ENCODE measurements at regions not wholly inside any gene's neighbourhood (a gene's known extent, or its start where the extent isn't known, plus 50 kb on each side); places are given as distances from the start of the nearest gene placed in this dataset.

DNA sequence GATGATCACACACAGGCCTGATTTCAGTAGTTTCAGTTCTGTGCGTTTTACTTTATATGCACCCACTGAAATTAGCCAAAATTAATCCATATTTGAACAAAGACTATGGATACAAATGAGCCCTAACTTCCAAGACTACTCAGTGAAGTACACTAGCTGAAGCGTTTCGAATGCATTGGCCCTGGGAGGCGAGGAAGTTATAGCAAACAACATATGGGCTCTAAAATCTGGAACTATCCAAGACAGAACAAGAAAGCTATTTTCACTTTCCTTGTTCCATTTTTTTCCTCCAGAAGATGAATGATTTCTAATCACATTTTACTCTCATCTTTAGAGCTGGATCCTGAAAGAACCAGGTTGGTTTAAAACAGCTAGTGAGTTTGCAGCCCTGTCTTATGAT lies 399.4 kb upstream of the HNRNPA3 start:
- Histone ChIP-seq H3K4me3 (ENCODE audit: low read depth in 2 of 2, low read length in 2 of 2) (no peak overlapping the region), H3K9me3 (ENCODE audit: control insufficient read depth, insufficient read depth, low read depth, low read length) (no peaks in the 10 kb centered on the region), H3K4me1 (ENCODE audit: control insufficient read depth, insufficient read depth, low read length) (no peaks in the 10 kb centered on the region), H3K27ac (ENCODE audit: low read length) (no peak overlapping the region), H3K27me3 (ENCODE audit: control insufficient read depth, insufficient read depth, low read length) (no peaks in the 10 kb centered on the region), H3K36me3 (ENCODE audit: control insufficient read depth, insufficient read depth, low read length) (no peaks in the 10 kb centered on the region)
- DNase-seq (ENCODE audit: low read depth, low spot score) = no peak
- in situ Hi-C loops (cut with HindIII; ENCODE audit: low pct_unique_long_range_greater_than_20kb, low sequenced_read_pairs) = no loop called here
- CTCF ChIA-PET = no interaction called here
- intact Hi-C loops (cut with micrococcal nuclease; ENCODE audit: unreplicated experiment) = loop anchor here (5.0 to 10.0 kb wide), 3 partner anchors 128 to 688 kb away; partner anchors contain the start of genes HOXD8 and HOXD9
- no peak for ATAC-seq
- TF ChIP-seq TCF7L2 (IDR thresholded peaks at IDR 0.05; ENCODE audit: low read depth, low read length) (no peak), SIN3A (IDR thresholded peaks at IDR 0.05; ENCODE audit: borderline replicate concordance, insufficient read depth, low read depth, low read length) (no peak), POLR2AphosphoS5 (IDR thresholded peaks at IDR 0.05; ENCODE audit: low read depth, low read length) (no peak)
- TF ChIP-seq, protein P1, sequence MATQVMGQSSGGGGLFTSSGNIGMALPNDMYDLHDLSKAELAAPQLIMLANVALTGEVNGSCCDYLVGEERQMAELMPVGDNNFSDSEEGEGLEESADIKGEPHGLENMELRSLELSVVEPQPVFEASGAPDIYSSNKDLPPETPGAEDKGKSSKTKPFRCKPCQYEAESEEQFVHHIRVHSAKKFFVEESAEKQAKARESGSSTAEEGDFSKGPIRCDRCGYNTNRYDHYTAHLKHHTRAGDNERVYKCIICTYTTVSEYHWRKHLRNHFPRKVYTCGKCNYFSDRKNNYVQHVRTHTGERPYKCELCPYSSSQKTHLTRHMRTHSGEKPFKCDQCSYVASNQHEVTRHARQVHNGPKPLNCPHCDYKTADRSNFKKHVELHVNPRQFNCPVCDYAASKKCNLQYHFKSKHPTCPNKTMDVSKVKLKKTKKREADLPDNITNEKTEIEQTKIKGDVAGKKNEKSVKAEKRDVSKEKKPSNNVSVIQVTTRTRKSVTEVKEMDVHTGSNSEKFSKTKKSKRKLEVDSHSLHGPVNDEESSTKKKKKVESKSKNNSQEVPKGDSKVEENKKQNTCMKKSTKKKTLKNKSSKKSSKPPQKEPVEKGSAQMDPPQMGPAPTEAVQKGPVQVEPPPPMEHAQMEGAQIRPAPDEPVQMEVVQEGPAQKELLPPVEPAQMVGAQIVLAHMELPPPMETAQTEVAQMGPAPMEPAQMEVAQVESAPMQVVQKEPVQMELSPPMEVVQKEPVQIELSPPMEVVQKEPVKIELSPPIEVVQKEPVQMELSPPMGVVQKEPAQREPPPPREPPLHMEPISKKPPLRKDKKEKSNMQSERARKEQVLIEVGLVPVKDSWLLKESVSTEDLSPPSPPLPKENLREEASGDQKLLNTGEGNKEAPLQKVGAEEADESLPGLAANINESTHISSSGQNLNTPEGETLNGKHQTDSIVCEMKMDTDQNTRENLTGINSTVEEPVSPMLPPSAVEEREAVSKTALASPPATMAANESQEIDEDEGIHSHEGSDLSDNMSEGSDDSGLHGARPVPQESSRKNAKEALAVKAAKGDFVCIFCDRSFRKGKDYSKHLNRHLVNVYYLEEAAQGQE (IDR thresholded peaks at IDR 0.05; ENCODE audit: insufficient read depth in 1 of 2, low read depth in 2 of 2, low read length in 1 of 2) = no peak
- TF ChIP-seq, protein P2, sequence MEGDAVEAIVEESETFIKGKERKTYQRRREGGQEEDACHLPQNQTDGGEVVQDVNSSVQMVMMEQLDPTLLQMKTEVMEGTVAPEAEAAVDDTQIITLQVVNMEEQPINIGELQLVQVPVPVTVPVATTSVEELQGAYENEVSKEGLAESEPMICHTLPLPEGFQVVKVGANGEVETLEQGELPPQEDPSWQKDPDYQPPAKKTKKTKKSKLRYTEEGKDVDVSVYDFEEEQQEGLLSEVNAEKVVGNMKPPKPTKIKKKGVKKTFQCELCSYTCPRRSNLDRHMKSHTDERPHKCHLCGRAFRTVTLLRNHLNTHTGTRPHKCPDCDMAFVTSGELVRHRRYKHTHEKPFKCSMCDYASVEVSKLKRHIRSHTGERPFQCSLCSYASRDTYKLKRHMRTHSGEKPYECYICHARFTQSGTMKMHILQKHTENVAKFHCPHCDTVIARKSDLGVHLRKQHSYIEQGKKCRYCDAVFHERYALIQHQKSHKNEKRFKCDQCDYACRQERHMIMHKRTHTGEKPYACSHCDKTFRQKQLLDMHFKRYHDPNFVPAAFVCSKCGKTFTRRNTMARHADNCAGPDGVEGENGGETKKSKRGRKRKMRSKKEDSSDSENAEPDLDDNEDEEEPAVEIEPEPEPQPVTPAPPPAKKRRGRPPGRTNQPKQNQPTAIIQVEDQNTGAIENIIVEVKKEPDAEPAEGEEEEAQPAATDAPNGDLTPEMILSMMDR (IDR thresholded peaks at IDR 0.05) = no peak
- POLR2A ChIA-PET = no interaction called here
- no TSS peak for BruUV-seq (replicated peaks)

DNA sequence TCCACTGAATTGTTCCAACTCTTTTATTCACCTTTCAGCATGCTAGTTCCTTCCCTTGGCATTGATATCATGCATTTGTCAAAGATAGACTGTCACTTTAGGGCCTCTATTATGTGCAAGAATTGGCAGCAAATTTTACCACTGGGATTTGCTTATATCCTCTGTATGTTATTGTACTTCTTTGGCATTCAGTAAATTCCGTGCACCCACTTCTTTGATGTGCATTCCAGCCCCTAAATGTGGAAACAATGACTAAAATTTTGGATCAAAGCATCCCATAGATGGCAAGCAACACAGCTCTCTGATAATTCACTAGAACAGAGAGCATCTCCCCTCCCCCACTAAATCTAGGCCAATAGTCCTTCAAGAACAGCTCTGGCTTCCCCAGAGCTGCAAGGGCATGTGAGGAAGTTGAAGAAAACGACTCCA lies 399.0 kb upstream of the HNRNPA3 start:
- H3K4me3 ChIP-seq (ENCODE audit: low read depth in 2 of 2, low read length in 2 of 2) = no peak overlapping the region
- ChIA-PET CTCF (interaction anchor here (1.1 to 1.3 kb wide), 2 partner anchors 9 to 162 kb away, joined by 3 read pairs; no protein-coding TSS in a partner anchor), POLR2A (no interaction called here)
- DNase-seq (ENCODE audit: low read depth, low spot score) (no peak), ATAC-seq (no peak)
- H3K36me3 ChIP-seq (ENCODE audit: control insufficient read depth, insufficient read depth, low read length) = no peaks in the 10 kb centered on the region
- no peak overlapping the region for H3K27ac ChIP-seq (ENCODE audit: low read length)
- in situ Hi-C loops (cut with HindIII; ENCODE audit: low pct_unique_long_range_greater_than_20kb, low sequenced_read_pairs) = no loop called here
- no peaks in the 10 kb centered on the region for H3K27me3 ChIP-seq (ENCODE audit: control insufficient read depth, insufficient read depth, low read length)
- intact Hi-C loops (cut with micrococcal nuclease; ENCODE audit: unreplicated experiment) = loop anchor here (2.0 to 10.0 kb wide), 4 partner anchors 129 to 689 kb away; partner anchors contain the start of genes HOXD8 and HOXD9
- BruUV-seq (replicated peaks) = no TSS peak
- TF ChIP-seq, protein P2 (IDR thresholded peaks at IDR 0.05) = no peak
- TF ChIP-seq TCF7L2 (IDR thresholded peaks at IDR 0.05; ENCODE audit: low read depth, low read length) (no peak), POLR2AphosphoS5 (IDR thresholded peaks at IDR 0.05; ENCODE audit: low read depth, low read length) (no peak)
- H3K4me1 ChIP-seq (ENCODE audit: control insufficient read depth, insufficient read depth, low read length) = no peaks in the 10 kb centered on the region
- no peaks in the 10 kb centered on the region for H3K9me3 ChIP-seq (ENCODE audit: control insufficient read depth, insufficient read depth, low read depth, low read length)
